H1 (cell line): ENCODE measurements at regions not wholly inside any gene's neighbourhood (a gene's known extent, or its start where the extent isn't known, plus 50 kb on each side); places are given as distances from the start of the nearest gene placed in this dataset.

ENCODE experiments used
- EP300 ChIP-seq, 2 experiments: IDR thresholded peaks; 1 replicate in 1 of 2; 2 replicates in 1 of 2; pipeline ENCODE4 v1.6.1; 2011 to 2012; ENCODE audit warnings: low read depth in 2 of 2, low read length in 2 of 2, mild to moderate bottlenecking in 2 of 2, borderline replicate concordance in 1 of 2, inconsistent platforms in 1 of 2, moderate library complexity in 1 of 2
- SP1 ChIP-seq: IDR thresholded peaks from 2 replicates; pipeline ENCODE4 v1.6.1; 2011; ENCODE audit warnings: low read depth, low read length
- TF ChIP-seq, protein P1 (sequence below): fragments of 300-600 bp; sonication (generic); IDR thresholded peaks from 2 replicates; pipeline ENCODE4 v1.7.1; 2012; ENCODE audit warnings: low read length, moderate library complexity, mild to moderate bottlenecking, inconsistent platforms; ENCODE audit not compliant: insufficient replicate concordance

DNA sequence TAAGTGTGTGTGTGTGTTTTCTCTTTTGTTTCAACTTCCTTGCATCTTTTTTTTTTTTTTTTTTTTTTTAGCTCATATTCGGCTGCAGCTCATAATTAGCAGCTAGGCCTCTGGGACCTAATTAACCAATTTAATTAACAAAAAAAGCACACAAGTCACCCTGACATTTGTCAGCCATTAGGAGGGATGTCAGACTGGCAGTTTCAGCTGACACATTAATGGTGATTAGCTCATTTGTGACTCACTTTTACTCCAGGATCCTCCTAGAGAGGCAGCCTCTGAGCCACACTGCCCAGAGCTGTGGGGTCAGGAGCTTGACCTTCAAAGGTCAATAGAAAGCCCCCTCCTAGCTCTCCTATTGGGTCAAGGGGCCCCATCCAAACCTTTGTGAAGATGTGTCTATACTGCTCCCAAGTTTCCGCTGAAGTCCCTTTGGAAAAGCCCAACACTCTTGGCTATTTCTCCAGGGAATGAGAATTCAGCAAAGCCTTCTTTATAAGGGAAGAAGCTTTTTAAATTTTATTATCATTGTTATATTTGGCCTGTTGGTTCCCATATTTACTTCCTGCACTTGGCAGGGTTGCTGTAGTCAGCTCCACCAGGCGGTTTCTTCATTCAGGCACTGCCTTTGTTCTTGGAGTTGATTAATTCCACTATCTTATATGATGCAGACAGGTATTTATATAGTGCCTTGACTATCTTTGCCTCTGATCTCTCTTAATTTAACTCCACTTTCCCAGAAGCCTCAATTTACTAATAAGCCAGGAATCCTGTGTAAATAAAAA lies 109.5 kb upstream of the HABP2 start (continued):
- TF ChIP-seq, protein P1, sequence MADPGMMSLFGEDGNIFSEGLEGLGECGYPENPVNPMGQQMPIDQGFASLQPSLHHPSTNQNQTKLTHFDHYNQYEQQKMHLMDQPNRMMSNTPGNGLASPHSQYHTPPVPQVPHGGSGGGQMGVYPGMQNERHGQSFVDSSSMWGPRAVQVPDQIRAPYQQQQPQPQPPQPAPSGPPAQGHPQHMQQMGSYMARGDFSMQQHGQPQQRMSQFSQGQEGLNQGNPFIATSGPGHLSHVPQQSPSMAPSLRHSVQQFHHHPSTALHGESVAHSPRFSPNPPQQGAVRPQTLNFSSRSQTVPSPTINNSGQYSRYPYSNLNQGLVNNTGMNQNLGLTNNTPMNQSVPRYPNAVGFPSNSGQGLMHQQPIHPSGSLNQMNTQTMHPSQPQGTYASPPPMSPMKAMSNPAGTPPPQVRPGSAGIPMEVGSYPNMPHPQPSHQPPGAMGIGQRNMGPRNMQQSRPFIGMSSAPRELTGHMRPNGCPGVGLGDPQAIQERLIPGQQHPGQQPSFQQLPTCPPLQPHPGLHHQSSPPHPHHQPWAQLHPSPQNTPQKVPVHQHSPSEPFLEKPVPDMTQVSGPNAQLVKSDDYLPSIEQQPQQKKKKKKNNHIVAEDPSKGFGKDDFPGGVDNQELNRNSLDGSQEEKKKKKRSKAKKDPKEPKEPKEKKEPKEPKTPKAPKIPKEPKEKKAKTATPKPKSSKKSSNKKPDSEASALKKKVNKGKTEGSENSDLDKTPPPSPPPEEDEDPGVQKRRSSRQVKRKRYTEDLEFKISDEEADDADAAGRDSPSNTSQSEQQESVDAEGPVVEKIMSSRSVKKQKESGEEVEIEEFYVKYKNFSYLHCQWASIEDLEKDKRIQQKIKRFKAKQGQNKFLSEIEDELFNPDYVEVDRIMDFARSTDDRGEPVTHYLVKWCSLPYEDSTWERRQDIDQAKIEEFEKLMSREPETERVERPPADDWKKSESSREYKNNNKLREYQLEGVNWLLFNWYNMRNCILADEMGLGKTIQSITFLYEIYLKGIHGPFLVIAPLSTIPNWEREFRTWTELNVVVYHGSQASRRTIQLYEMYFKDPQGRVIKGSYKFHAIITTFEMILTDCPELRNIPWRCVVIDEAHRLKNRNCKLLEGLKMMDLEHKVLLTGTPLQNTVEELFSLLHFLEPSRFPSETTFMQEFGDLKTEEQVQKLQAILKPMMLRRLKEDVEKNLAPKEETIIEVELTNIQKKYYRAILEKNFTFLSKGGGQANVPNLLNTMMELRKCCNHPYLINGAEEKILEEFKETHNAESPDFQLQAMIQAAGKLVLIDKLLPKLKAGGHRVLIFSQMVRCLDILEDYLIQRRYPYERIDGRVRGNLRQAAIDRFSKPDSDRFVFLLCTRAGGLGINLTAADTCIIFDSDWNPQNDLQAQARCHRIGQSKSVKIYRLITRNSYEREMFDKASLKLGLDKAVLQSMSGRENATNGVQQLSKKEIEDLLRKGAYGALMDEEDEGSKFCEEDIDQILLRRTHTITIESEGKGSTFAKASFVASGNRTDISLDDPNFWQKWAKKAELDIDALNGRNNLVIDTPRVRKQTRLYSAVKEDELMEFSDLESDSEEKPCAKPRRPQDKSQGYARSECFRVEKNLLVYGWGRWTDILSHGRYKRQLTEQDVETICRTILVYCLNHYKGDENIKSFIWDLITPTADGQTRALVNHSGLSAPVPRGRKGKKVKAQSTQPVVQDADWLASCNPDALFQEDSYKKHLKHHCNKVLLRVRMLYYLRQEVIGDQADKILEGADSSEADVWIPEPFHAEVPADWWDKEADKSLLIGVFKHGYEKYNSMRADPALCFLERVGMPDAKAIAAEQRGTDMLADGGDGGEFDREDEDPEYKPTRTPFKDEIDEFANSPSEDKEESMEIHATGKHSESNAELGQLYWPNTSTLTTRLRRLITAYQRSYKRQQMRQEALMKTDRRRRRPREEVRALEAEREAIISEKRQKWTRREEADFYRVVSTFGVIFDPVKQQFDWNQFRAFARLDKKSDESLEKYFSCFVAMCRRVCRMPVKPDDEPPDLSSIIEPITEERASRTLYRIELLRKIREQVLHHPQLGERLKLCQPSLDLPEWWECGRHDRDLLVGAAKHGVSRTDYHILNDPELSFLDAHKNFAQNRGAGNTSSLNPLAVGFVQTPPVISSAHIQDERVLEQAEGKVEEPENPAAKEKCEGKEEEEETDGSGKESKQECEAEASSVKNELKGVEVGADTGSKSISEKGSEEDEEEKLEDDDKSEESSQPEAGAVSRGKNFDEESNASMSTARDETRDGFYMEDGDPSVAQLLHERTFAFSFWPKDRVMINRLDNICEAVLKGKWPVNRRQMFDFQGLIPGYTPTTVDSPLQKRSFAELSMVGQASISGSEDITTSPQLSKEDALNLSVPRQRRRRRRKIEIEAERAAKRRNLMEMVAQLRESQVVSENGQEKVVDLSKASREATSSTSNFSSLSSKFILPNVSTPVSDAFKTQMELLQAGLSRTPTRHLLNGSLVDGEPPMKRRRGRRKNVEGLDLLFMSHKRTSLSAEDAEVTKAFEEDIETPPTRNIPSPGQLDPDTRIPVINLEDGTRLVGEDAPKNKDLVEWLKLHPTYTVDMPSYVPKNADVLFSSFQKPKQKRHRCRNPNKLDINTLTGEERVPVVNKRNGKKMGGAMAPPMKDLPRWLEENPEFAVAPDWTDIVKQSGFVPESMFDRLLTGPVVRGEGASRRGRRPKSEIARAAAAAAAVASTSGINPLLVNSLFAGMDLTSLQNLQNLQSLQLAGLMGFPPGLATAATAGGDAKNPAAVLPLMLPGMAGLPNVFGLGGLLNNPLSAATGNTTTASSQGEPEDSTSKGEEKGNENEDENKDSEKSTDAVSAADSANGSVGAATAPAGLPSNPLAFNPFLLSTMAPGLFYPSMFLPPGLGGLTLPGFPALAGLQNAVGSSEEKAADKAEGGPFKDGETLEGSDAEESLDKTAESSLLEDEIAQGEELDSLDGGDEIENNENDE: no peak
- TF ChIP-seq SP1: no peak
- no peak for TF ChIP-seq EP300 (IDR thresholded peaks at IDR 0.05; ENCODE audit: borderline replicate concordance in 1 of 2, low read depth in 2 of 2, low read length in 2 of 2)
